Natural killer cell treated with Interleukin-12 subunit alpha and Interleukin-12 subunit beta and Interleukin-15 and Interleukin-18, amount 100 ng/mL, for 72 hours (primary cell): ENCODE measurements at regions not wholly inside any gene's neighbourhood (a gene's known extent, or its start where the extent isn't known, plus 50 kb on each side); places are given as distances from the start of the nearest gene placed in this dataset.
"Not testable (repeated sequence)": the region's sequence is repeated elsewhere in the genome, so short reads cannot be mapped to it uniquely, and the experiment has no call there.

Experiments used
- ATAC-seq, 2 donors: fragments of 150-1000 bp; cut with Tn5 transposase in 1 of 2; sonication (Bioruptor Pico), chemical (Tn5 transposase) in 1 of 2; 2 replicates each; pipeline ENCODE4 v1.10.0; 2021
- DNase-seq: peaks from one replicate; pipeline ENCODE4 v3.0.0; 2022; ENCODE audit warnings: low spot score
- H3K27ac Mint-ChIP-seq, 2 donors: 1 replicate in 1 of 2; 2 replicates in 1 of 2; pipeline ENCODE4 v1.8.0; 2022; ENCODE audit warnings: mixed read lengths in 2 of 2, mild to moderate bottlenecking in 1 of 2, moderate library complexity in 1 of 2
- H3K27me3 Mint-ChIP-seq, 2 donors: 1 replicate in 1 of 2; 2 replicates in 1 of 2; pipeline ENCODE4 v1.8.0; 2022; ENCODE audit warnings: mixed read lengths in 2 of 2
- H3K36me3 Mint-ChIP-seq: one replicate; pipeline ENCODE4 v1.8.0; 2022; ENCODE audit warnings: mixed read lengths
- H3K4me1 Mint-ChIP-seq, 2 donors: 1 replicate in 1 of 2; 2 replicates in 1 of 2; pipeline ENCODE4 v1.8.0; 2022; ENCODE audit warnings: low read depth in 2 of 2, mixed read lengths in 2 of 2, mild to moderate bottlenecking in 1 of 2
- H3K4me3 Mint-ChIP-seq: one replicate; pipeline ENCODE4 v1.8.0; 2022; ENCODE audit warnings: mixed read lengths
- H3K9me3 Mint-ChIP-seq: 2 replicates; pipeline ENCODE4 v1.8.0; 2022; ENCODE audit warnings: mixed read lengths

GRCh38 chr14:86312154-86312665 is 782.3 kb downstream of the FLRT2 start:
- H3K27me3 Mint-ChIP-seq, H3K9me3 Mint-ChIP-seq, H3K4me3 Mint-ChIP-seq, H3K27ac Mint-ChIP-seq, H3K4me1 Mint-ChIP-seq, DNase-seq, ATAC-seq, H3K36me3 Mint-ChIP-seq: not testable (repeated sequence)

GRCh38 chr14:86311151-86311550 is 781.2 kb downstream of the FLRT2 start:
- Mint-ChIP-seq H3K27me3 (no peaks in the 10 kb centered on the region), H3K36me3 (peaks cover 4% of the 10 kb centered on the region), H3K4me1 (no peaks in the 10 kb centered on the region), H3K27ac (no peak overlapping the region), H3K4me3 (no peak overlapping the region), H3K9me3 (peaks cover 2% of the 10 kb centered on the region)
- DNase-seq (no peak), ATAC-seq (no peak)

GRCh38 chr14:86310611-86311010 is 780.7 kb downstream of the FLRT2 start:
- Mint-ChIP-seq H3K27ac (no peak overlapping the region), H3K4me3 (no peak overlapping the region), H3K27me3 (no peaks in the 10 kb centered on the region), H3K9me3 (peaks cover 2% of the 10 kb centered on the region), H3K36me3 (peaks cover 4% of the 10 kb centered on the region), H3K4me1 (no peaks in the 10 kb centered on the region)
- DNase-seq (no peak), ATAC-seq (no peak)

- no peak overlapping the region for H3K4me3 Mint-ChIP-seq
- H3K4me1 Mint-ChIP-seq: no peaks in the 10 kb centered on the region
- no peak for ATAC-seq
- no peaks in the 10 kb centered on the region for H3K27me3 Mint-ChIP-seq
- H3K36me3 Mint-ChIP-seq: peaks cover 4% of the 10 kb centered on the region
- no peak overlapping the region for H3K27ac Mint-ChIP-seq
- no peak for DNase-seq
- peaks cover 2% of the 10 kb centered on the region for H3K9me3 Mint-ChIP-seq
Measured at GRCh38 chr14:86310148-86310547, 780.2 kb downstream of the FLRT2 start.

GRCh38 chr14:86305058-86305457 is 775.1 kb downstream of the FLRT2 start:
- no peak for ATAC-seq
- Mint-ChIP-seq H3K4me3 (no peak overlapping the region), H3K9me3 (peaks cover 3% of the 10 kb centered on the region), H3K27me3 (no peaks in the 10 kb centered on the region), H3K27ac (no peak overlapping the region), H3K4me1 (no peaks in the 10 kb centered on the region), H3K36me3 (peaks cover 4% of the 10 kb centered on the region)
- no peak for DNase-seq

GRCh38 chr14:86299994-86300393 is 770.0 kb downstream of the FLRT2 start:
- DNase-seq (no peak), ATAC-seq (no peak)
- peaks cover 4% of the 10 kb centered on the region for H3K36me3 Mint-ChIP-seq
- no peak overlapping the region for H3K27ac Mint-ChIP-seq
- H3K9me3 Mint-ChIP-seq: peaks cover 7% of the 10 kb centered on the region
- H3K4me1 Mint-ChIP-seq: no peaks in the 10 kb centered on the region
- H3K4me3 Mint-ChIP-seq: no peak overlapping the region
- no peaks in the 10 kb centered on the region for H3K27me3 Mint-ChIP-seq

- H3K4me3 Mint-ChIP-seq: no peak overlapping the region
- peaks cover 4% of the 10 kb centered on the region for H3K9me3 Mint-ChIP-seq
- DNase-seq (no peak), ATAC-seq (no peak)
- H3K36me3 Mint-ChIP-seq: peaks cover 4% of the 10 kb centered on the region
- no peaks in the 10 kb centered on the region for H3K27me3 Mint-ChIP-seq
- no peak overlapping the region for H3K27ac Mint-ChIP-seq
- H3K4me1 Mint-ChIP-seq: no peaks in the 10 kb centered on the region
Measured at GRCh38 chr14:86296173-86296572, 766.2 kb downstream of the FLRT2 start.

- H3K4me1 Mint-ChIP-seq: no peaks in the 10 kb centered on the region
- H3K4me3 Mint-ChIP-seq: no peak overlapping the region
- H3K9me3 Mint-ChIP-seq: peaks cover 3% of the 10 kb centered on the region
- DNase-seq (no peak), ATAC-seq (no peak)
- H3K27ac Mint-ChIP-seq: no peak overlapping the region
- no peaks in the 10 kb centered on the region for H3K27me3 Mint-ChIP-seq
- H3K36me3 Mint-ChIP-seq: no peaks in the 10 kb centered on the region
Measured at GRCh38 chr14:86288336-86288735, 758.4 kb downstream of the FLRT2 start.

GRCh38 chr14:86279405-86279804 is 749.5 kb downstream of the FLRT2 start:
- Mint-ChIP-seq H3K27ac (no peak overlapping the region), H3K27me3 (no peaks in the 10 kb centered on the region), H3K4me3 (no peak overlapping the region), H3K4me1 (no peaks in the 10 kb centered on the region), H3K9me3 (peaks cover 12% of the 10 kb centered on the region), H3K36me3 (peaks cover 2% of the 10 kb centered on the region)
- DNase-seq: no peak
- ATAC-seq: no peak

- Mint-ChIP-seq H3K4me3 (no peak overlapping the region), H3K9me3 (peaks cover 3% of the 10 kb centered on the region), H3K4me1 (no peaks in the 10 kb centered on the region), H3K27ac (no peak overlapping the region), H3K36me3 (peaks cover 4% of the 10 kb centered on the region), H3K27me3 (no peaks in the 10 kb centered on the region)
- DNase-seq (no peak), ATAC-seq (no peak)
Measured at GRCh38 chr14:86257973-86258372, 728.0 kb downstream of the FLRT2 start.

- Mint-ChIP-seq H3K4me1 (no peaks in the 10 kb centered on the region), H3K4me3 (no peak overlapping the region), H3K36me3 (no peaks in the 10 kb centered on the region), H3K9me3 (peaks cover 2% of the 10 kb centered on the region), H3K27me3 (no peaks in the 10 kb centered on the region), H3K27ac (no peak overlapping the region)
- DNase-seq (no peak), ATAC-seq (no peak)
Measured at GRCh38 chr14:86243158-86243557, 713.2 kb downstream of the FLRT2 start.

- no peak for ATAC-seq
- no peaks in the 10 kb centered on the region for H3K27me3 Mint-ChIP-seq
- no peaks in the 10 kb centered on the region for H3K36me3 Mint-ChIP-seq
- H3K4me3 Mint-ChIP-seq: no peak overlapping the region
- no peak overlapping the region for H3K27ac Mint-ChIP-seq
- DNase-seq: no peak
- no peaks in the 10 kb centered on the region for H3K4me1 Mint-ChIP-seq
- H3K9me3 Mint-ChIP-seq: peaks cover 6% of the 10 kb centered on the region
Measured at GRCh38 chr14:86237733-86238132, 707.8 kb downstream of the FLRT2 start.

- no peaks in the 10 kb centered on the region for H3K4me1 Mint-ChIP-seq
- no peaks in the 10 kb centered on the region for H3K27me3 Mint-ChIP-seq
- ATAC-seq: no peak
- H3K4me3 Mint-ChIP-seq: no peak overlapping the region
- H3K27ac Mint-ChIP-seq: no peak overlapping the region
- DNase-seq: no peak
- peaks cover 8% of the 10 kb centered on the region for H3K9me3 Mint-ChIP-seq
- H3K36me3 Mint-ChIP-seq: peaks cover 11% of the 10 kb centered on the region
Measured at GRCh38 chr14:86221755-86222154, 691.8 kb downstream of the FLRT2 start.

- ATAC-seq: no peak
- H3K4me1 Mint-ChIP-seq: no peaks in the 10 kb centered on the region
- peaks cover 7% of the 10 kb centered on the region for H3K9me3 Mint-ChIP-seq
- no peak overlapping the region for H3K27ac Mint-ChIP-seq
- no peaks in the 10 kb centered on the region for H3K27me3 Mint-ChIP-seq
- H3K4me3 Mint-ChIP-seq: no peak overlapping the region
- no peak for DNase-seq
- H3K36me3 Mint-ChIP-seq: peaks cover 9% of the 10 kb centered on the region
Measured at GRCh38 chr14:86221000-86221399, 691.1 kb downstream of the FLRT2 start.

- no peaks in the 10 kb centered on the region for H3K4me1 Mint-ChIP-seq
- no peaks in the 10 kb centered on the region for H3K27me3 Mint-ChIP-seq
- no peak overlapping the region for H3K4me3 Mint-ChIP-seq
- DNase-seq: no peak
- ATAC-seq: no peak
- H3K9me3 Mint-ChIP-seq: peaks cover 4% of the 10 kb centered on the region
- H3K36me3 Mint-ChIP-seq: no peaks in the 10 kb centered on the region
- no peak overlapping the region for H3K27ac Mint-ChIP-seq
Measured at GRCh38 chr14:86217523-86217922, 687.6 kb downstream of the FLRT2 start.
